Iris pigment epithelial cell (primary cell): ENCODE measurements at regions not wholly inside any gene's neighbourhood (a gene's known extent, or its start where the extent isn't known, plus 50 kb on each side); places are given as distances from the start of the nearest gene placed in this dataset.

Experiments used
- DNase-seq: peaks from one replicate; pipeline ENCODE4 v3.0.0-alpha.2; 2011; ENCODE audit warnings: low read depth

- no peak for DNase-seq
Observed at GRCh38 chr18:75586130-75586889, 158.8 kb upstream of the SMIM21 start.

GRCh38 chr18:75582940-75583339 lies 155.4 kb upstream of the SMIM21 start:
- DNase-seq = no peak

DNA sequence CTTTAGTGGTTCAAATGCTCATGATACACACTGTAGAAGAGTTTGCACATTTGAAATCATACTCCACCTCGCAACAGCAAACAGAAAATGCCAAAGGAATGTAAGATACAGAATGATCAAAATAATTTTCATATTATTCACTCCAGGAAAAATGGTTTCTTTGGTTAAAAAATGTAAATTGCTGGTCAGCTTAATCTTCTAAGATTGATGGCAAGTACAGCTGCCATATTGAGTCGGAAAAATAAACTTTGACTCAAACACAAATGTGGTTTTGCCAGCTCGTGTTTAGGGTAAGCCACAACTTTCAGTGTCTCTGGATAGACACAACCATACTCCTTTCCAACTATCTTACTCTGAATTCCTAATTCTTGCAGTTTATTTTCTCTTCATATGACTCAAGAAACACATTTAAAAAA lies 154.9 kb upstream of the SMIM21 start:
- DNase-seq = no peak

- no peak for DNase-seq
Observed at GRCh38 chr18:75581336-75582131, 154.0 kb upstream of the SMIM21 start.

DNA sequence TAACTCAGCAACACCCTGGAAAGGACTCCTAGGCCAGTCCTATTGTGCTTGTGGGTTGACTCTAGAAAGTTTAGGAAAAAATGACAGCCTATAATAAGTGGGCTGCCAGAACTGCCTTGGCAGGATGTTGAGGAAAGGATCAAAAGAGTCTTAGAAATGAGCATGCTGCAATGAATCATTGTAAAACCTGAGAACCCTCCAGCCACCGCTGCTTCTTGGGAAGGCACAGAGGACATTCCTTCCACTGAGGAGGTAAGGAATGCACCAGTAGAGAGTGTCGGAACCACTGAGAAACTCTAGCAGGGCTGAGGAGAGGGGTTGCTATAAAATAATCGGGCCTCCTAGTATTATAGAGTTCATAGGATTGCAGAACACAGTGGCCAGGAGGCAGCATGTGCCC lies 146.7 kb upstream of the SMIM21 start:
- DNase-seq = no peak

- no peak for DNase-seq
Observed at GRCh38 chr18:75563150-75563549, 135.6 kb upstream of the SMIM21 start.

- DNase-seq = no peak
Observed at GRCh38 chr18:75562216-75562615, 134.7 kb upstream of the SMIM21 start.

DNA sequence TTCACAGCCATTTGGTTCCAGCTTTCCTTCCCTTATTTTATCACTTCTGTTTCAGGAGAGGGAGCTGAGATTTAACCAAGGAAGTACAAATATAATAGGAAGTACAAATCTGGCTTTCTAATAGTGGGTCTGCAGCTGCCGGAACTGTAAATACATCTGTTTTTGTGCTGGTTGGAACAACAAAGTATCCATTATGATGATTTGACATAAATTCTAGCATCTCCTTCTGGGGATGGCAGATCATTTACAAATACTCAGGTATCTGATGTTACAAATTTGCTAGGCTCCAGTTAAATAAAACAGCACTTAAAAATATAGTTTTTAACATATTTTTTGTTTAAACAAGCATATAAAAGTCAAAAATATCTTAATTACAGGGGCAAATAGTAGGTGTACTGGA lies 131.3 kb upstream of the SMIM21 start:
- DNase-seq = no peak

DNA sequence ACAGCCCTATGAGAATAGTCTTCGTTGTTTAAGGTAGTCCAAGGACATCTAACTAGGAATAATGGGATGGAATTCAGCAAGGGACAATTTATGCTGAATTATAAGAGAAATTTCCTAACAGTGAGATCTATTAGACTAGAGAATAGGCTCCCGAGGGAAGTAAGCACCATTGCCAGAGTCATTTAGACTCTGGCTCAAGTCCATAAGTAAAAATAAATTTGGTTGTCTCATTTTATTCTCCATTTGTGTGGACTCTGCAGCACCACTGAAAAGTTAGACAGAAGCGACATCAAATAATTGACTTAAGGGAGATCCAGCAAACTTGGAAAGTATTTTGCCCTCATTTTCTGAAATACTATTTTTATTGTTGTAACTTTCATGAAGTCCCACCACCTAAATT lies 129.3 kb upstream of the SMIM21 start:
- DNase-seq = no peak

- DNase-seq = no peak
Observed at GRCh38 chr18:75554644-75555185, 127.2 kb upstream of the SMIM21 start.

DNA sequence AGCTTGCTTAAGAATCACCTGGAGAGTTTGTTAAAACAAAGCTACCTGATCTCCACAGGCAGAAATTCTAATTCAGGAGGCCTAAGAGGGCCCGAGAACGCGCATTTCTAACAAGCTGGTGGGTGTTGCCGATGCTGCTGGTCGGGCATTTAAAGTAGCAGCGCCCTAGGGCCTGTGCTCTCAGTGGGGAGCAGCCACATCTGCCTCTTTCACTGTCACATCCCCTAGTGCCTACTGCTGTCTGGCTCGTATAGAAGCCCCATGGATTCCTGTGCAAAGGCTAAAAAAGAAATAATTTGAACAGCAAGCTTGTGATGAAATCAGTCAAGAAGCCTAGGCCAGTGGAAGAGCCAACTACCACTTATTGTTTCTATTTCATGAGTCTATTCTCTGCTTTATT lies 126.7 kb upstream of the SMIM21 start:
- no peak for DNase-seq

DNA sequence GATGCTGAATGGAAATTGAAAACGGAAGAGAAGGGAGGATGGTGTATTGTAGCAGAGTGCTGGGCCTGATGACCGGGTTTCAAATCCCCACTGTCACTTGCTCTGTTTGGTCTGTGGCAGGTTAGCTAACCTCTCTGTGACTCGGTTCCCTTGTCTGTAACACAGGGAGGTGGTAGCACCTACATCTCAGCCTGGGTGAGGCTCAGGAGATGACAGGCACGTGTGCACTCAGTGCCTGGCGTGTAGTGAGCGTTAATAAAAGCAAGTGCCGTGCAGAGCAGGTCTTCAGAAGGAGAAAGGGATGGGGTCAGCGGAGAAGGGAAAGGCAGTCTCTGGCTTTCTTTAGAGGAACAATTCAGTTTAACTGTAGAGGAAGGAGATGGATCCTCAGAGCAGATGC lies 125.5 kb upstream of the SMIM21 start:
- DNase-seq = no peak

DNA sequence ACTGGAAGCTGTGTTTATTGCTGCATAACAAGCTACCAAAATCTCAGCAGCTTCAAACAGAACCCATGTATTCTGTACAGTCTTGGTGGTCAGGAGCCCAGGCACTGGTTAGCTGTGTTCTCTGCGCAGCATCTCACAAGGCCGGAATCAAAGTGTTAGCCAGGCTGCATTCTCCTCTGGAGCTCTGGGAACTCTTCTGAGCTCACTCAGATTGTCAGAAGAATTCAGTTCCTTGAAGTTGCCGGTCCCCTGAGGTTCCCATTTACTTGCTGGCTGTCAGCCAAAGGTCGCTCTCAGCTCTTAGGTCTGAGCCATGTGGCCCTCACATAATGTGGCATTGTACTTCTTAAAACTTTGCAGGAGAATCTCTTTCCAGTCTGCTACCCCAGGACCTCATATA lies 123.6 kb upstream of the SMIM21 start:
- no peak for DNase-seq

DNA sequence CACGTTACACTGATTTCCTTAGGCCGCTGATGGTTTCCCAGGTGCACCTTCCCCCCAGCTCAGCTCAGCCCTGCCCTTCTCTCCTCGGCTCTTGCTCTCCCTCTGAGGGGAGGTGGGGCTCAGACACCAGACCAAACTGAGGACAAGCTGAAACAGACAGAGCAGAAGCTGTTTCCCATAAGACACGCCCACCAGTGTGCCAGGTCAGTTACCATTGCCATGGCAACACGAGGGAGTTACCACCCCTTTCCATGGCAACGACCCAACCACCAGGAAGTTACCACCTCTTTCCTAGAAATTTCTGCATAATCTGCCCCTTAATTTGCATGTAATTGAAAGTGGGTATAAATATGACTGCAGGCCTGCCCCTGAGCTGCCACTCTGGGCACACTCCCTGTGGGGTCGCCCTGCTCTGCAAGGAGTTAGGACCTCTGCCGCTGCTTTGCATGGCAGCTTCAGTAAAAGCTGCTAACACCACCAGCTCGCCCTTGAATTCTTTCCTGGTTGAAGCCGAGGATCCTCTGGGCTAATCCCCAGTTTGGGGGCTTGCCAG lies 120.9 kb upstream of the SMIM21 start:
- DNase-seq = no peak

DNA sequence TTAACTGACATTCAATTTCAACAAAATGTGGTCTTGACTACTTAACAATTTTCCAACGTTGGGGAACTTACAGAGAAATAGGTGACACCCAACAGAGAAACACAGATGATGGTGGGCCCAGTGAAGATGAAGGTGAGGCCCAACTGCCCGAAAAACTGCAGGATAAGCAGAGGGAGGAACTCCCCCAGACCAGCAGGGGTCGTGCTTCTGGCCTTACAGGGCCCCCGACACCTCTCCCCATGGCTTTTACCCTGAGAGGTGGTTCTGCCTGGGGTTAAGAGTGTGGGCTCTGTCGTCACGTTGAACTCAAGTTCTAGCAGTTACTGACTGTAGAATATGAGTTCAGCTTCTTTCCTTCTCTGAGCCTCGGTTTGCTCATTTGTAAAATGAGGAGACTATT lies 119.5 kb upstream of the SMIM21 start:
- no peak for DNase-seq

- DNase-seq = no peak
Observed at GRCh38 chr18:75545189-75545588, 117.7 kb upstream of the SMIM21 start.

DNA sequence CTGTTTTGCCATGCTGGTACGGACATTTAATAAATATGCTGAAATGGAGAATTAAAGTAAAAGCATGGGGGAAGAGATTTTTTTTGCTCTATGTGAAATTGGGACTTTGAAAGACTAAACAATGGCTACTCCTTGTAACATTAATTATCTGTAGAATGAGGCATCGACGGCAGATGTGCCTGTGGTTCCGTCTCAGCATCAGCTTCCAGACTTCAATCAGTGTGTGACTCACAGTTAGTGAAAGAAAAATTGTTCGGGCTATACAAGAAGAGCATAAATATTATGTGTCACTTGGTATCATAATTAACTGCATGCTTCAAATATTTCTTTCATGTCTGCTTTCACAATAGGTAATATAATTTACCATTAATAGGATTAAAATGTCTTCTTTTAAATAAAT lies 117.0 kb upstream of the SMIM21 start:
- DNase-seq = peak; percentile 8

- no peak for DNase-seq
Observed at GRCh38 chr18:75544051-75544481, 116.6 kb upstream of the SMIM21 start.

DNA sequence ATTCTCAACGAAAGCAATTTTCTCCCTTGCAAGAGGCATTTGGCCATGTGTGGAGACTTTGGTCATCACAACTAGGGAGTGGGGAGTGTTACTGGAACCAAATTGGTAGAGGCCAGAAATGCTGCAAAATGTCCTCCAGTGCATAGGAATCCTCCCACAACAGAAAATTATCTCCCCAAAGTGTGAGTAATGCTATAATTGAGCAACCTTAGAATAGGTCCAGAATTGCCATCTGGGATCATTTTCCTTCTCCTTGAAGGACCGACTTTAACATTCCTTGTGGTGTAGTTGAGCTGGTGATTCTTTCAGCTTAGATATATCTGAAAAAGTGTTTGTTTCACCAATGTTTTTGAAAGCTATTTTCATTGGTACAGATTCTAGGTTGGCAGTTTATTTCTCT lies 111.2 kb upstream of the SMIM21 start:
- peak; percentile 2 for DNase-seq

DNA sequence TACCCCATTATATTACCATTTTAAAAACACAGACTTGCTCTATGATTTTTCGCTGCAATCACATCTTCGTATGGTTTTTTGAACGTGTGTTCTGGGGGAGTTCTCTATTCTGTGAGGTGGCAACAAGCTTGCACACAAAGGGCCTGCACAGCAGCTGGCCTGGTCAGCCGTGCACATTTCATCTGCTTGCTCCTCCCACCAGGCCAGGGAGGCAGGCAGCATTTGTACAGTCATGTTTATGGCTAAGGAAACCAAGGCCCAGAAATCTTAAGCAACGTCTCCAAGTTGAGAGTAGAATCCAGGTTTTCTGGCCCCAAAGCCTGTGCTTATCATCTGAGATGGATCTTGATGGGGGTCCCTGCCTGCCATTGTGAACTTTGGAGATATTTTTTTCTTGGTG lies 106.4 kb upstream of the SMIM21 start:
- no peak for DNase-seq

- DNase-seq = no peak
Observed at GRCh38 chr18:75533209-75533608, 105.7 kb upstream of the SMIM21 start.

- DNase-seq = no peak
Observed at GRCh38 chr18:75531851-75532459, 104.5 kb upstream of the SMIM21 start.
